Fibroblast of lung (primary cell): ENCODE measurements at regions not wholly inside any gene's neighbourhood (a gene's known extent, or its start where the extent isn't known, plus 50 kb on each side); places are given as distances from the start of the nearest gene placed in this dataset.

Experiments used
- DNase-seq, 2 donors: peaks; one replicate each; pipeline versions ENCODE4 v3.0.0 to v3.0.0-alpha.2; 2010; ENCODE audit warnings: low read depth in 2 of 2
- H2AFZ ChIP-seq: 2 replicates; pipeline ENCODE4 v1.5.1; 2012; ENCODE audit warnings: low read length, control low read depth, inconsistent platforms
- H3K27ac ChIP-seq: 2 replicates; pipeline ENCODE4 v1.5.1; 2011; ENCODE audit warnings: low read length, control low read depth; ENCODE audit not compliant: insufficient read depth
- H3K27me3 ChIP-seq: 2 replicates; pipeline ENCODE4 v1.5.1; 2011; ENCODE audit warnings: mild to moderate bottlenecking, low read length; ENCODE audit not compliant: control insufficient read depth, insufficient read depth
- H3K36me3 ChIP-seq: 2 replicates; pipeline ENCODE4 v1.5.1; 2011; ENCODE audit warnings: low read length; ENCODE audit not compliant: control insufficient read depth, insufficient read depth
- H3K4me1 ChIP-seq: 2 replicates; pipeline ENCODE4 v1.5.1; 2011; ENCODE audit warnings: low read length; ENCODE audit not compliant: control insufficient read depth, insufficient read depth; ENCODE audit errors: extremely low read depth
- H3K4me2 ChIP-seq: 2 replicates; pipeline ENCODE4 v1.5.1; 2011; ENCODE audit warnings: low read length, control low read depth; ENCODE audit not compliant: insufficient read depth; ENCODE audit errors: extremely low read depth
- H3K4me3 ChIP-seq, 4 experiments: fragments of 200-600 bp in 1 of 4; sonication (generic) in 1 of 4; replicated peaks in 1 of 4; 2 replicates each; pipeline ENCODE4 v1.5.1; 2011 to 2016; ENCODE audit warnings: low read length in 4 of 4, low read depth in 3 of 4, mild to moderate bottlenecking in 3 of 4, control low read depth in 2 of 4, inconsistent platforms in 1 of 4, mixed read lengths in 1 of 4; ENCODE audit not compliant: insufficient read depth in 1 of 4; ENCODE audit errors: control extremely low read depth in 1 of 4
- H3K79me2 ChIP-seq: 2 replicates; pipeline ENCODE4 v1.5.1; 2012; ENCODE audit warnings: mild to moderate bottlenecking, low read length, inconsistent platforms; ENCODE audit not compliant: control insufficient read depth, insufficient read depth
- H3K9ac ChIP-seq: 2 replicates; pipeline ENCODE4 v1.5.1; 2011; ENCODE audit warnings: mild to moderate bottlenecking, low read length, control low read depth; ENCODE audit not compliant: insufficient read depth
- H3K9me3 ChIP-seq: 2 replicates; pipeline ENCODE4 v1.5.1; 2012; ENCODE audit warnings: low read depth, low read length; ENCODE audit not compliant: control insufficient read depth, insufficient read depth
- H4K20me1 ChIP-seq: 2 replicates; pipeline ENCODE4 v1.5.1; 2011; ENCODE audit warnings: low read length; ENCODE audit not compliant: control insufficient read depth, insufficient read depth; ENCODE audit errors: extremely low read depth
- CTCF ChIP-seq, 2 donors: IDR thresholded peaks in 1 of 2; conservative IDR thresholded peaks in 1 of 2; 1 replicate in 1 of 2; 2 replicates in 1 of 2; pipeline ENCODE4 v1.5.1; 2011 to 2012; ENCODE audit warnings: low read length in 2 of 2, control low read depth in 1 of 2, inconsistent platforms in 1 of 2, low read depth in 1 of 2, mild to moderate bottlenecking in 1 of 2
- EZH2 ChIP-seq: IDR thresholded peaks from 2 replicates; pipeline ENCODE4 v1.5.1; 2012; ENCODE audit warnings: low read length, control low read depth, mild to moderate bottlenecking; ENCODE audit errors: missing control alignments

GRCh38 chr4:59823311-59823710 lies 1376.8 kb upstream of the ADGRL3 start:
- no peak overlapping the region for H3K9ac ChIP-seq
- no peak overlapping the region for H2AFZ ChIP-seq
- TF ChIP-seq CTCF (conservative IDR thresholded peaks at IDR 0.05 in 1 of 2, IDR thresholded peaks at IDR 0.05 in 1 of 2; ENCODE audit: low read depth in 1 of 2, low read length in 2 of 2) (no peak), EZH2 (no peak)
- no peak overlapping the region for H3K4me3 ChIP-seq
- DNase-seq, result no peak
- H3K36me3 ChIP-seq, result no peaks in the 10 kb centered on the region
- H3K4me2 ChIP-seq, result no peak overlapping the region
- no peaks in the 10 kb centered on the region for H3K79me2 ChIP-seq
- H3K27ac ChIP-seq, result no peak overlapping the region
- no peaks in the 10 kb centered on the region for H3K9me3 ChIP-seq
- H3K27me3 ChIP-seq, result no peaks in the 10 kb centered on the region
- H4K20me1 ChIP-seq, result no peaks in the 10 kb centered on the region
- no peaks in the 10 kb centered on the region for H3K4me1 ChIP-seq

GRCh38 chr4:59825104-59825503 lies 1375.0 kb upstream of the ADGRL3 start:
- no peak for DNase-seq
- no peak overlapping the region for H3K9ac ChIP-seq
- H2AFZ ChIP-seq, result no peak overlapping the region
- H4K20me1 ChIP-seq, result no peaks in the 10 kb centered on the region
- no peak overlapping the region for H3K4me3 ChIP-seq
- no peaks in the 10 kb centered on the region for H3K27me3 ChIP-seq
- no peak overlapping the region for H3K4me2 ChIP-seq
- no peaks in the 10 kb centered on the region for H3K36me3 ChIP-seq
- no peaks in the 10 kb centered on the region for H3K9me3 ChIP-seq
- H3K4me1 ChIP-seq, result no peaks in the 10 kb centered on the region
- H3K27ac ChIP-seq, result no peak overlapping the region
- TF ChIP-seq EZH2, result no peak
- TF ChIP-seq CTCF (conservative IDR thresholded peaks at IDR 0.05 in 1 of 2, IDR thresholded peaks at IDR 0.05 in 1 of 2; ENCODE audit: low read depth in 1 of 2, low read length in 2 of 2), result no peak
- H3K79me2 ChIP-seq, result no peaks in the 10 kb centered on the region

- no peaks in the 10 kb centered on the region for H3K4me1 ChIP-seq
- no peak overlapping the region for H3K4me2 ChIP-seq
Measured at GRCh38 chr4:59831746-59832145, 1368.4 kb upstream of the ADGRL3 start.

More at GRCh38 chr4:59831746-59832145, 1368.4 kb upstream of the ADGRL3 start:
- H3K9ac ChIP-seq, result no peak overlapping the region
- no peaks in the 10 kb centered on the region for H3K9me3 ChIP-seq
- H3K4me3 ChIP-seq, result no peak overlapping the region
- H3K79me2 ChIP-seq, result no peaks in the 10 kb centered on the region
- no peaks in the 10 kb centered on the region for H3K27me3 ChIP-seq
- no peak for DNase-seq
- H3K27ac ChIP-seq, result no peak overlapping the region
- TF ChIP-seq CTCF (conservative IDR thresholded peaks at IDR 0.05 in 1 of 2, IDR thresholded peaks at IDR 0.05 in 1 of 2; ENCODE audit: low read depth in 1 of 2, low read length in 2 of 2), result no peak
- no peaks in the 10 kb centered on the region for H4K20me1 ChIP-seq
- H2AFZ ChIP-seq, result no peak overlapping the region
- no peaks in the 10 kb centered on the region for H3K36me3 ChIP-seq
